GM23338 (cell line): ENCODE measurements at regions not wholly inside any gene's neighbourhood (a gene's known extent, or its start where the extent isn't known, plus 50 kb on each side); places are given as distances from the start of the nearest gene placed in this dataset.

Experiments used
- ATAC-seq: fragments of 200-7000 bp; cut with Tn5 transposase; 3 replicates; pipeline ENCODE4 v1.9.1; 2020
- DNase-seq: peaks from one replicate; pipeline ENCODE4 v3.0.0-alpha.2; 2015; ENCODE audit warnings: low spot score
- H2AFZ ChIP-seq: fragments of 200-600 bp; sonication (generic); 2 replicates; pipeline ENCODE4 v1.8.0; 2016; ENCODE audit warnings: antibody characterized with exemption, mild to moderate bottlenecking, moderate library complexity
- H3F3A ChIP-seq: fragments of 200-600 bp; sonication (generic); replicated peaks from 2 replicates; pipeline ENCODE4 v1.8.0; 2017; ENCODE audit warnings: antibody characterized with exemption, mixed run types, low read depth
- H3K27ac ChIP-seq: fragments of 200-600 bp; sonication (generic); 2 replicates; pipeline ENCODE4 v1.6.1; 2016; ENCODE audit warnings: low read depth
- H3K27me3 ChIP-seq: fragments of 200-600 bp; sonication (generic); 2 replicates; pipeline ENCODE4 v1.8.0; 2016; ENCODE audit warnings: mild to moderate bottlenecking, mixed run types, moderate library complexity; ENCODE audit not compliant: insufficient read depth
- H3K36me3 ChIP-seq: fragments of 200-600 bp; sonication (generic); 2 replicates; pipeline ENCODE4 v1.8.0; 2016; ENCODE audit warnings: mild to moderate bottlenecking; ENCODE audit not compliant: insufficient read depth
- H3K4me1 ChIP-seq: fragments of 200-600 bp; sonication (generic); 2 replicates; pipeline ENCODE4 v1.8.0; 2016; ENCODE audit warnings: mild to moderate bottlenecking, moderate library complexity; ENCODE audit not compliant: insufficient read depth
- H3K4me2 ChIP-seq: fragments of 200-600 bp; sonication (generic); 2 replicates; pipeline ENCODE4 v1.7.1; 2017; ENCODE audit warnings: mixed run types
- H3K4me3 ChIP-seq: fragments of 200-600 bp; sonication (generic); 2 replicates; pipeline ENCODE4 v1.6.1; 2016; ENCODE audit warnings: mixed run types
- H3K79me2 ChIP-seq: fragments of 200-600 bp; sonication (generic); replicated peaks from 2 replicates; pipeline ENCODE4 v1.8.0; 2017; ENCODE audit warnings: mild to moderate bottlenecking; ENCODE audit not compliant: insufficient read depth
- H3K9me2 ChIP-seq: fragments of 200-600 bp; sonication (generic); 2 replicates; pipeline ENCODE4 v1.8.0; 2017; ENCODE audit not compliant: insufficient read depth
- H4K20me1 ChIP-seq: fragments of 200-600 bp; sonication (generic); replicated peaks from 2 replicates; pipeline ENCODE4 v1.8.0; 2017; ENCODE audit warnings: mild to moderate bottlenecking; ENCODE audit not compliant: insufficient read depth
- H3K27ac Mint-ChIP-seq: 2 replicates; pipeline ENCODE4 v1.8.0; 2020; ENCODE audit warnings: inconsistent platforms, mild to moderate bottlenecking, moderate library complexity, mixed read lengths
- H3K27me3 Mint-ChIP-seq: 3 replicates; pipeline ENCODE4 v1.8.0; 2022; ENCODE audit warnings: low read depth, mild to moderate bottlenecking, moderate library complexity, mixed read lengths, inconsistent platforms; ENCODE audit not compliant: insufficient read depth, poor library complexity
- H3K36me3 Mint-ChIP-seq: 3 replicates; pipeline ENCODE4 v1.8.0; 2021; ENCODE audit warnings: low read depth, mild to moderate bottlenecking, inconsistent platforms, moderate library complexity, mixed read lengths
- H3K4me1 Mint-ChIP-seq: 3 replicates; pipeline ENCODE4 v1.8.0; 2020; ENCODE audit warnings: mild to moderate bottlenecking, inconsistent platforms, mixed read lengths
- H3K4me3 Mint-ChIP-seq: 3 replicates; pipeline ENCODE4 v1.8.0; 2021; ENCODE audit warnings: moderate library complexity, mild to moderate bottlenecking, inconsistent platforms, mixed read lengths
- H3K9me3 Mint-ChIP-seq: 3 replicates; pipeline ENCODE4 v1.8.0; 2020; ENCODE audit warnings: moderate library complexity, mild to moderate bottlenecking, inconsistent platforms, mixed read lengths
- CREB1 ChIP-seq: fragments of 250-450 bp; sonication (Bioruptor Pico); IDR thresholded peaks from 2 replicates; pipeline ENCODE4 v1.5.0; 2020; ENCODE audit warnings: low read depth, mild to moderate bottlenecking, moderate library complexity
- CTCF ChIP-seq, 2 experiments: fragments of 200-600 bp in 1 of 2; sonication (generic) in 1 of 2; conservative IDR thresholded peaks; 2 replicates each; pipeline versions ENCODE4 v1.5.1 to v1.6.1; 2016 to 2017; ENCODE audit warnings: antibody characterized with exemption in 2 of 2, low read depth in 2 of 2, mild to moderate bottlenecking in 2 of 2, moderate library complexity in 1 of 2
- ETS1 ChIP-seq: IDR thresholded peaks from 2 replicates; pipeline ENCODE4 v1.6.1; 2016; ENCODE audit warnings: antibody characterized with exemption
- EZH2 ChIP-seq: fragments of 200-600 bp; sonication (generic); IDR thresholded peaks from one replicate; pipeline ENCODE4 v1.8.0; 2017; ENCODE audit warnings: antibody characterized with exemption, mild to moderate bottlenecking, low read depth; ENCODE audit not compliant: unreplicated experiment
- EZH2phosphoT487 ChIP-seq: fragments of 200-600 bp; sonication (generic); IDR thresholded peaks from one replicate; pipeline ENCODE4 v1.8.1; 2018; ENCODE audit warnings: antibody characterized with exemption; ENCODE audit not compliant: unreplicated experiment
- JUNB ChIP-seq: IDR thresholded peaks from one replicate; pipeline ENCODE4 v1.6.1; 2016; ENCODE audit warnings: antibody characterized with exemption; ENCODE audit not compliant: unreplicated experiment
- NANOG ChIP-seq: IDR thresholded peaks from 2 replicates; pipeline ENCODE4 v1.6.1; 2016; ENCODE audit warnings: antibody characterized with exemption, borderline replicate concordance
- POLR2AphosphoS5 ChIP-seq: IDR thresholded peaks from 2 replicates; pipeline ENCODE4 v1.6.1; 2016; ENCODE audit warnings: antibody characterized with exemption, low read depth
- REST ChIP-seq: IDR thresholded peaks from one replicate; pipeline ENCODE4 v1.6.1; 2018; ENCODE audit warnings: antibody characterized with exemption; ENCODE audit not compliant: unreplicated experiment
- STAT1 ChIP-seq: IDR thresholded peaks from one replicate; pipeline ENCODE4 v1.6.1; 2016; ENCODE audit warnings: antibody characterized with exemption; ENCODE audit not compliant: unreplicated experiment
- ZNF114 ChIP-seq: fragments of 250-450 bp; sonication (Bioruptor Pico); IDR thresholded peaks from 2 replicates; pipeline ENCODE4 v1.5.0; 2020; ENCODE audit warnings: mild to moderate bottlenecking, moderate library complexity
- ZNF331 ChIP-seq: fragments of 250-450 bp; sonication (Bioruptor Pico); IDR thresholded peaks from 2 replicates; pipeline ENCODE4 v1.5.0; 2020; ENCODE audit warnings: low read depth, mild to moderate bottlenecking, moderate library complexity
- ZNF462 ChIP-seq: fragments of 250-450 bp; sonication (Bioruptor Pico); IDR thresholded peaks from 2 replicates; pipeline ENCODE4 v1.5.0; 2020; ENCODE audit warnings: mild to moderate bottlenecking, moderate library complexity

- Histone ChIP-seq H3K4me3 (no peak overlapping the region), H3K36me3 (no peaks in the 10 kb centered on the region), H3K9me2 (no peaks in the 10 kb centered on the region), H3K27me3 (no peaks in the 10 kb centered on the region), H3F3A (no peaks in the 10 kb centered on the region), H3K27ac (no peak overlapping the region), H3K4me1 (no peaks in the 10 kb centered on the region), H3K79me2 (no peaks in the 10 kb centered on the region), H3K4me2 (no peak overlapping the region), H2AFZ (no peak overlapping the region), H4K20me1 (no peaks in the 10 kb centered on the region)
- H3K36me3 Mint-ChIP-seq = no peaks in the 10 kb centered on the region
- ATAC-seq (no peak), DNase-seq (no peak)
- no peaks in the 10 kb centered on the region for H3K4me1 Mint-ChIP-seq
- H3K9me3 Mint-ChIP-seq = no peaks in the 10 kb centered on the region; the same call in 2 of the 3 replicates
- no peak overlapping the region for H3K4me3 Mint-ChIP-seq
- peaks cover 2% of the 10 kb centered on the region for H3K27me3 Mint-ChIP-seq
- no peak for TF ChIP-seq REST
- no peak for TF ChIP-seq JUNB
- TF ChIP-seq EZH2phosphoT487 = no peak
- TF ChIP-seq CREB1 (CRISPR knock-in tag) = no peak
- no peak for TF ChIP-seq STAT1
- no peak for TF ChIP-seq POLR2AphosphoS5
- no peak for TF ChIP-seq ZNF331 (CRISPR knock-in tag)
- no peak for TF ChIP-seq ZNF462 (CRISPR knock-in tag)
- TF ChIP-seq ETS1 = no peak
- no peak for TF ChIP-seq NANOG
- no peak for TF ChIP-seq ZNF114 (CRISPR knock-in tag)
- no peak for TF ChIP-seq EZH2
- TF ChIP-seq CTCF (conservative IDR thresholded peaks at IDR 0.05; ENCODE audit: low read depth in 2 of 2) = no peak
- no peak overlapping the region for H3K27ac Mint-ChIP-seq
Measured at GRCh38 chr5:84632418-84632817, 247.7 kb upstream of the EDIL3 start.
